Tongue (tissue), 1 donor: ENCODE measurements at regions not wholly inside any gene's neighbourhood (a gene's known extent, or its start where the extent isn't known, plus 50 kb on each side); places are given as distances from the start of the nearest gene placed in this dataset.
"Not testable (repeated sequence)": the region's sequence is repeated elsewhere in the genome, so short reads cannot be mapped to it uniquely, and the experiment has no call there.

Experiments used
- DNase-seq: peaks from one replicate; pipeline ENCODE4 v3.0.0-alpha.2; 2015

- peak; percentile 63 for DNase-seq
These were observed 106.3 kb upstream of the RNU6-1 start for GRCh38 chr15:67945951-67946700.

- DNase-seq = no peak
These were observed 106.9 kb upstream of the RNU6-1 start for GRCh38 chr15:67946701-67947100.

DNA sequence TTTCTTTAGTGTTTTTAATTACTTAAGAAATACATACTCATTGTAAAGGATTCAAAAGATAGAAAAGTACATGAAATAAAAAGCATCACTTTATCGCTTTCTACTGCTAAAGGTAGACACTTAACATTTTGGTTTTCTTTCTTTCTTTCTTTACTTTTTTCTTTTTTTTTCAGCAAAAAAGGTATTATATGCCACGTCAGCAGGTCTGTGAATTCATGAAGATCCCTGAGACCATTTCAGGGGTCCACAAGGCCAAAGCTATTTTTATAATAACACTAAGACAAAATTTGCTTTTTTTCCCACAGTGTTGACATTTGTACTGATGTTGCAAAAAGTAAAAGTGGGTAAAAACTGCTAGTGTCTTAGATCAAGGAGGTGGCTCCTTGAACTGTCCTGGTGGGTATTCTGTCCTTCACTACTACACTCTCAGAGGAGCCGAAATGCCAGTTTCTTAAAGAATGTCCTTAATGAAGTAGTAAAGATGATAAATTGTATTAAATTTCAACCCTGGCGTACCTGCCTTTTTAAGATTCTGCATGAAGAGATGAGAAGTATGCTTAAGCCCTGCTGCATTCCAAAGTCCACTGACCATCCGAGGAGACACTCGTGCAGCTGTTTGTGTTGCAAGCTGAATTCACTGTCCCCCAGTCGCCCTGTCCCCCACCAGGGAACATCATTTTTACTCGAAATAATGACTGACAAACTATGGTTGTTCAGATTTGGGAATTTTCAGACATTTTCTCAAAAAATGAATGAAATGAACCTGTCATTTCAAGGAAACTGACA, 106.7 kb upstream of the PIAS1 start:
- no peak for DNase-seq

DNA sequence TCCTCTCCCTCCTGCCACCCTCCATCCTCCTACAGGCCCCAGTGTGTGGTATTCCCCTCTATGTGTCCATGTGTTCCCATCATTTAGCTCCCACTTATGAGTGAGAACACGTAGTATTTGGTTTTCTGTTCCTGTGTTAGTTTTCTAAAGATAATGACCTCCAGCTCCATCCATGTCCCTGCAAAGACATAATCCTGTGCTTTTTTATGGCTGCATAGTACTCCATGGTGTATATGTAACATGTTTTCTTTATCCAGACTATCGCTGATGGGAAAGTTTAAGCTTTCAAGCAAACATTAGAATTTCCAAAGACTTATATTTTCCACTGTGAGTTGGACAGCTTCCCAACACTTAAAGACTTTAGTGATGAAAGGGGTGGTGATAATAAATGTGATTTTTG, 105.9 kb upstream of the PIAS1 start:
- DNase-seq = no peak

DNA sequence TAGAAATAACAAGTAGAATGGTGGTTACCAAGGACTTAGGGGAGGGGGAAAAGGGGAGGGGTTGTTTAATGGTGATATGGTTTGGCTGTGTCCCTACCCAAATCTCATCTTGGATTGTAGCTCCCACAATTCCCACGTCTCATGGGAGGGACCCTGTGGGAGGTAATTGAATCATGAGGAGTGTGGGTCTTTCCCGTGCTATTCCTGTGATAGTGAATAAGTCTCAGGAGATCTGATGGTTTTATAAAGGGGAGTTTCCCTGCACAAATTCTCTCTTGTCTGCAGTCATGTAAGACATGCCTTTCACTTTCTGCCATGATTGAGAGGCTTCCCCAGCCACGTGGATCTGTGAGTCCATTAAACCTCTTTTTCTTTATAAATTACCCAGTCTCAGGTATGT, 102.9 kb upstream of the PIAS1 start:
- DNase-seq = not testable (repeated sequence)

DNA sequence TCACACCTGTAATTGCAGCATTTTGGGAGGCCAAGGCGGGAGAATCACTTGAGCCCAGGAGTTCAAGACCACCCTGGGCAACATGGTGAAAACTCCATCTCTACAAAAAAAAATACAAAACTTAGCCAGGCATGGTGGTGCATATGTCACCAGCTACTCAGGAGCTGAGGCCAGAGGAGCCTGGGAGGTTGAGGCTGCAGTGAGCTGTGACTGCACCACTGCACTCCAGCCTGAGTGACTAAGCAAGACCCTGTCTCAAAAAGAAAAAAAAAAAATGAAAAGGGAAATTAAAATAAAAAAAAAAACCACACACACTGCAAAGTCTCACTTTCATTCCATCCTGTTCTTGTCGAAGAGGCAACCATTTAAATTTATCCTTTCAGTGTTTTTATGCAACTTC, 100.8 kb upstream of the PIAS1 start:
- no peak for DNase-seq

DNA sequence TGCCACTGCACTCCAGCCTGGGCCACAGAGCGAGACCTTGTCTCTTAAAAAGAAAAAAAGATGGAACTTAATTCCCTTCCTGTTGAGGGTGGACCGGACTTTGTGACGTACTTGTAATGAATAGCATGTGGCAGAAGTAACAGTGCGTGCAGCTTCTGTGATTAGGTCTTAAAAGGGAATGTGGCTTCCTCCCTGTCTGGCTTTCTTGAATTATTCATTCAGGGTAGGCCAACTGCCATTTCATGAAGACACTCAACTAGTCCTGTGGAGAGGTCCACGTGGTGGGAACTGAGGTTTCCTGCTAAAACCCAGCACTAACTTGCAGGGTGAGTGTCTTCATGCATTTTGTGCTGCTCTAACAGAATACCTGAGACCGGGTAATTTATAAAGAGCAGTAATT, 98.9 kb upstream of the PIAS1 start:
- no peak for DNase-seq

- no peak for DNase-seq
These were observed 96.5 kb upstream of the PIAS1 start for GRCh38 chr15:67957435-67958132.

- peak; percentile 88 for DNase-seq
These were observed 86.2 kb upstream of the PIAS1 start for GRCh38 chr15:67967871-67968431.

DNA sequence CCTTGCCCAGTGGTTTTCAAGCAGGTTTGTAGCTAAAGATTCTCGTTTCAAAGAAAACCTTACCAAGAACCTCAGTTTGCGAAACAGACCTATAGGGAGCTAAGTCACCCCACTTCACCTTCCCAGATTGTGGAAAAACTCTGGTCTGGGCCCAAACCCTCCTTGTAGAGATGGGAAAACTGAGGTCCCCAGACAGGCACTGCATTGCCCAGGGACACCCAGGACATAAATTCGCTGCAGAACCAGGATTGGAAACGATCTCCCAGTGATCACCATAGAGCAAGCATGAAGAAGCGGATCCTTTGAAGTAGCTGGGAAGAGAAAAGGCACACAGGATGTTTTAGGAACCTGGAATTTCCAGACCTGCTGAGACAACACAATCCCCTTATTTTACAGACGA, 85.6 kb upstream of the PIAS1 start:
- no peak for DNase-seq

- no peak for DNase-seq
These were observed 85.1 kb upstream of the PIAS1 start for GRCh38 chr15:67968966-67969365.

GRCh38 chr15:67969892-67970291, 84.2 kb upstream of the PIAS1 start:
- DNase-seq = no peak

GRCh38 chr15:67972377-67972776, 81.7 kb upstream of the PIAS1 start:
- no peak for DNase-seq

GRCh38 chr15:67973846-67974245, 80.3 kb upstream of the PIAS1 start:
- no peak for DNase-seq

- no peak for DNase-seq
These were observed 77.5 kb upstream of the PIAS1 start for GRCh38 chr15:67976506-67977073.

DNA sequence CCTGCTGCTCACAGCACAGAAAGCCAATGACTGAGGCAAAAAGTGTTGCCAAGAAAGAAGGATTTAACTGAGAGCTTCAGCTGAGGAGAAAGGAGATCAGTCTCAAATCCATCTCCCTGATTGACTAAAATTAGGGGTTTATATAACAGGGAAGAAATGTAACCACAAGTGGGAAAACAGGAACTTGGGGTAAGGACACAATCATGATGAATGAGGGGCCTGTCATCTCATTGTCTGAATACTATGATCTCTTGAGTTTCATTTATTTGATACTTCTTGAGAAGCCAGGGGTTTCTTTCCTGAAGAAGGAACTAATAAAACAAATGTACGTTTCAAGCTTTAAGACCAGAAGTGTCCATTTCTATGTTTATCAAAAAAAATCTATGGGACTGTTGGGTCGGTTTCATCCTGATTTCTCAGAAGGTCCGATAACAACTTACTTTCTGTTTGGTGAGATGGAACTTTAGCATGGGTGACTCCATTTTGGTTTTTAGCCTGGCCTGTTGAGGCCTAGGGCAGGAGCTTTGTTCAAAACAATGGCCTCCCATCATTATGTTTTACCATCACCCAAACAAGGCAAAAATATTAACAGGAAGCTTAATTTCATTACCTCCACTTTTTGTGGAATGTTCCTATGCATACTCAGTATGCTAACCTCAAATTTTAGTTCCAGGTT, 76.6 kb upstream of the PIAS1 start:
- DNase-seq = no peak

DNA sequence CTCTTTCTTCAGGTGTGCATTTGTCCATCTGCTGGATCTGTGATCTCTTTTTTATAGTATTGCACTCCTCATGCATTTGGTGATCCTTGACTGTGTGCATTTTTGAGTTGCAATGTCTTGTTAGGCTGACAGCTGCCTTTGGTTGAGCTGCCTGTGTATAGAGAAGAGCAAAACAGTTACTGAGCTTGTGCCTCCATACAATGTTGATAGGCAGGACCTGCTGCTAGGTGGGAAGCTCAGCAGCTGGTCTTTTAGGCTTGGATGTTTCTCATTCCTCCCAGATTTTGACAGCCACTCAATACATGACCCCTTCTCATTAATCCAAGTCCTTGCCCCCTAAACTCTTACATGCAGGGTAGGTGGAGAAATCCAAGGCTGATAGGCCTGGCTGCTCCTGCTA, 74.8 kb upstream of the PIAS1 start:
- DNase-seq = peak; percentile 48

DNA sequence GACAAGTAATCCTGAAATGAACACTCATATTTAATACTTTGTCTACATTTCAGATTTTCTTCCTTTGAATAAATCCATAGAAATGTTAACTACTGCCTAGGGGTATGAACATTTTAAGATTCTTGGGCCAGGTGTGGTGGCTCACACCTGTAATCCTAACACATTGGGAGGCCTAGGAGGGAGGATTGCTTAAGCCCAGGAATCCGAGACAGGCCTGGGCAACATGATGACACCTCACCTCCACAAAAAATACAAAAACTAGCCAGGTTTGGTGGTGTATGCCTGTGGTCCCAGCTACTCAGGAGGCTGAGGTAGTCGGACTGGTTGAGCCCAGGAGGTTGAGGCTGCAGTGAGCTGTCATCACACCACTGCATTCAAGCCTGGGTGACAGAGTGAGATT, 73.9 kb upstream of the PIAS1 start:
- DNase-seq = no peak

DNA sequence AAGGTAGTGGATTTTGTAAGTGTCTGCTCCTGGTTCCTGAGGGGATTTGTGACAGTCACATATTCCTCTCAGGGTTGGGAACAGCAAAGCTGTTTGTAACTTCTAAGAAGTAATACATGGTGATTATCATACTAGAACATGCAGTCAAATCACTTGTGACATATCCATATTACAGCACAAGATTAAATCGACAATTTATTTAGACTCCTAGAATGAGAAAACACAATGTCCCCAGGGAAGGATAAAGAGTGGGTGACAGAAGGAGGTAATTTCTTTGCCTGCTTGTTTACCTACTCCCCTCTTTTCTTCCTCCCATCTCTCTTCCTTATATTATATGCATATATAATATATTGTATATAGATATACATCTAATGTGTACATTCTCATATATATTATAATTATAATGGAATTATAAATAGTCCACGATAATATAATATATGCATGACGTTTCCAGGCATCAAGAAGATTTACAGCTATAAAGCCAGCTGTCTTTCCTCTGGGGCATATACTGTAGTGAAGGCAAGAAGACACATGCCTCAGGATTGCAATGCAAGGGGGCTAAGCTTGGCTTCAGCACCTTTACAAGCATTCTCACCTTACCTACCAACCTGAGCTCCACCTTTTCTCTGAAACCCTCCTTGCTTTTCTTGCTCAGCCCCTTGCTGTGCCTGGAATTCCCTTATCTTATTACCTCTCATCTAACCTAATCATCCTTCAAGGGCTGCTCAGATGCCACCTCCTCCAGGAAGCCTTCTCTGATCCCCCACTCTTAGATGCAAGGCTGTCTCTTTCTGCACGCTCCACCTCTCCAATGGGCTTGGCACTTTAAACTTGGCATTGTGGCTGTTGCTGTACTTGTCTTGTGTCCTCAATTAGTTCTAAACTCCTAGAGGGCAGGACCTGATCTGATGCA, 73.1 kb upstream of the PIAS1 start:
- no peak for DNase-seq

- DNase-seq = no peak
These were observed 72.3 kb upstream of the PIAS1 start for GRCh38 chr15:67981848-67982247.

GRCh38 chr15:67991706-67992105, 62.4 kb upstream of the PIAS1 start:
- DNase-seq = no peak
